GM10248 (cell line): ENCODE measurements at regions not wholly inside any gene's neighbourhood (a gene's known extent, or its start where the extent isn't known, plus 50 kb on each side); places are given as distances from the start of the nearest gene placed in this dataset.

Source experiments
- CTCF ChIA-PET: fragments of 300-600 bp; sonication (Branson Sonifier 250); formaldehyde crosslinking; extraction: SDS; loops from one replicate; lab custom pipeline; 2021; ENCODE audit warnings: antibody characterized with exemption; lab: Yijun Ruan, JAX
- POLR2A ChIA-PET: fragments of 350-650 bp; sonication (Branson Sonifier 250); formaldehyde crosslinking; extraction: SDS; loops from one replicate; lab custom pipeline; 2020; ENCODE audit warnings: antibody characterized with exemption; lab: Yijun Ruan, JAX
- DNase-seq: peaks from one replicate; pipeline ENCODE4 v3.0.0; 2012; ENCODE audit errors: extremely low spot score
- TF ChIP-seq, protein P1 (sequence below): IDR thresholded peaks from 2 replicates; pipeline ENCODE4 v1.5.1; 2012; ENCODE audit warnings: mild to moderate bottlenecking, low read depth; ENCODE audit errors: extremely low read depth, missing control alignments, control extremely low read depth

DNA sequence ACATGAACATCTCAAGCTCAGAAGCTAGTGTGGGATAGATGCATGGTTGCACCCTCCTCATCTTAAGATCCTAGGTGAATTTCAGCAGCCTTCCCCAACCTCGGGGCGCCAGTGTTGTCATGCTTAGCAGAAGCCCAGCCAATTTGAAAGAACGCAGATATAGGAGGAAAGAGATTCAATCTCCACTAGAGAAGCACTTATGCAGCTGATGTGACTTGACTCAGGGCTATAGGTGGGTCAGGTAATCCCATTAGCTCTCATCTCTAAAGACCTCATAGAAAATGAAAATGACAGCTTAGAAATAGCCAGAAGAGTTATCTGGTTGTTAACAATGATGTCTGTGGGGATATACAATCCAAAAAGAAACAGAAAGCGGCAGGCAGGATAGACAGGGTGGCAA is 310.5 kb downstream of the GPAM start:
- CTCF ChIA-PET, result no interaction called here
- TF ChIP-seq, protein P1, sequence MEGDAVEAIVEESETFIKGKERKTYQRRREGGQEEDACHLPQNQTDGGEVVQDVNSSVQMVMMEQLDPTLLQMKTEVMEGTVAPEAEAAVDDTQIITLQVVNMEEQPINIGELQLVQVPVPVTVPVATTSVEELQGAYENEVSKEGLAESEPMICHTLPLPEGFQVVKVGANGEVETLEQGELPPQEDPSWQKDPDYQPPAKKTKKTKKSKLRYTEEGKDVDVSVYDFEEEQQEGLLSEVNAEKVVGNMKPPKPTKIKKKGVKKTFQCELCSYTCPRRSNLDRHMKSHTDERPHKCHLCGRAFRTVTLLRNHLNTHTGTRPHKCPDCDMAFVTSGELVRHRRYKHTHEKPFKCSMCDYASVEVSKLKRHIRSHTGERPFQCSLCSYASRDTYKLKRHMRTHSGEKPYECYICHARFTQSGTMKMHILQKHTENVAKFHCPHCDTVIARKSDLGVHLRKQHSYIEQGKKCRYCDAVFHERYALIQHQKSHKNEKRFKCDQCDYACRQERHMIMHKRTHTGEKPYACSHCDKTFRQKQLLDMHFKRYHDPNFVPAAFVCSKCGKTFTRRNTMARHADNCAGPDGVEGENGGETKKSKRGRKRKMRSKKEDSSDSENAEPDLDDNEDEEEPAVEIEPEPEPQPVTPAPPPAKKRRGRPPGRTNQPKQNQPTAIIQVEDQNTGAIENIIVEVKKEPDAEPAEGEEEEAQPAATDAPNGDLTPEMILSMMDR, result no peak
- POLR2A ChIA-PET, result no interaction called here
- no peak for DNase-seq

DNA sequence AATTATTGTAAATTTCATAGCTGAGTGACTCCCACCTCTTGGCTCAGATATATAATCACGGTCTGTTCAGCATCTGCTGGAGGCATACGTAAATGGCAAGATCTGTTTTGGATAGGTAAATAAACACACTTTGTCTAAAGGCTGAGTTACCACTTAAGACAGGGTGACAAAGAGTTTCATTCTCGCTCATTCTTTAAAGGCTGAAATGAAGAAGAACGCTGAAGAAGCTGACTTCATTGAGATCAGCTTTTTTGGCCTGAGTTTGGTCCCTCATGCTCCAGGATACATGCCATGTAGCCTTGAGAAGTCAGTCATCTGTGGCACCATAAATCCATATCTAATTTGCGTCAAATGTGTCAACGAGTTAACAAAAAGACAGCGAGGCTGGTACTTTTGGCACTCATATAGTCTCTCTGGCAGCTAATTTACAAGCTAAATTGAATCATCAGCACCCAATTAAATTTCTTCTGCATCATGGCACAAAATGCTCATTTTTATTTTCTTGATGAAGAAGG is 309.9 kb downstream of the GPAM start:
- CTCF ChIA-PET, result interaction anchor here (1.8 kb wide), 1 partner anchor 10 kb away, joined by 4 read pairs; no protein-coding TSS in a partner anchor
- no peak for DNase-seq
- TF ChIP-seq, protein P1, result no peak
- POLR2A ChIA-PET, result no interaction called here

DNA sequence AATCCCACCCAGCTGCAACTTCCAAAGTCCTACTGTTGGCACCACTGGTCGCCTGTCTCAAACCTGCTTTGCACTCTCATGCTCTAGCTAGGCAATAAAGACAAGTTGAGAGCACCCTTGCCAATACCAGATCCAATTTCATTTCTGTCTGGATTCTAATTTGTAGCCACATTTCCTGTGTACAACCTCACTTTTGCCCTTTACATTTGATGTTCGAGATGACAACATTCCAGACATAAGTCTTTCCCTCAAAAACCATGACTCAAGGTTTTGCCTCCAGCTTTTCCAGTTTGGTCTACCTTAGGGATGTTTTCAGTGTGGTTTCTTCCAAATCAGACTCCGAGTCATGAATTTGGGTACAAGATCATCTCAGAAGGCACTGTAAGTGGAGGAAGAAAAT is 309.0 kb downstream of the GPAM start:
- CTCF ChIA-PET, result interaction anchor here (1.8 kb wide), 1 partner anchor 11 kb away, joined by 4 read pairs; no protein-coding TSS in a partner anchor
- TF ChIP-seq, protein P1, result no peak
- POLR2A ChIA-PET, result no interaction called here
- no peak for DNase-seq

DNA sequence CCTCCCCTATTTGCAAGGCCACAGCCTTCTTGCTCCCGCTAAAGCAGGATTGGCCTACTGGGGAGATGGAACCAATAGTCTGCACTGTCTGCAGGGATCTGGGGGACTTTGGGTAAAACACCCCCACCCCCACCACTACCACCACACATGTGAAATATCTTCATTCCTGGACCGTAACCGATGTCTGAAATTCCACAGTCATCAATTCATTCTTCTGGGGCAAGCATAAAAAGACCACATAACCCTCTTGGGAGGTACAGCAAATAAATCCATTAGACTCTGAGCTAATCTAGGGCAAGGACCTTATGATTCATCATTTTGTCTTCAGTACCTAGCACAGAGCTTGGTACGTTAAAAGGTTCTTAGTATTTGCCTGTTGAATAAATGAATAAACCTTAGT is 307.8 kb downstream of the GPAM start:
- ChIA-PET CTCF (interaction anchor here (1.1 to 1.8 kb wide), 2 partner anchors 12 to 53 kb away, joined by 3 to 4 read pairs; no protein-coding TSS in a partner anchor), POLR2A (no interaction called here)
- TF ChIP-seq, protein P1, result no peak

DNA sequence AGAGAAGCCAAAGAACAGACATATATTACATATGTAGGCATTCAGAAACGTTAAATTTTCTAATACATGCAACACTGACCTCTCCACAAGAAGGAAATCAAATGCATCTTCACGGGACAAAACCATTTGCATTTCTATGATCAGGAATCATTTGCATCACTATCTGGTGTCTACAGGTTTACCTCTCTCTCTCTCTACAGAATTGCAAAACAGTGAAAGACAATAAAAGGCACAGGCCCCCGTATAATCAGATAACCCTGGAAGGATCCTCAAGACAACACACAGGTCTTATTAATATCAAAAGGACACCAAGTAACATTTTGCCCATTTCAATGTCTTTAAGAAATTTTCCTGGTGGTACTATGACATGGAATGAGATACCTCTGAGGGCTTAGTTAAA is 306.3 kb downstream of the GPAM start:
- TF ChIP-seq, protein P1, result no peak
- ChIA-PET CTCF (no interaction called here), POLR2A (no interaction called here)
- DNase-seq, result no peak

More for the DNA sequence above, 307.8 kb downstream of the GPAM start:
- DNase-seq, result no peak

DNA sequence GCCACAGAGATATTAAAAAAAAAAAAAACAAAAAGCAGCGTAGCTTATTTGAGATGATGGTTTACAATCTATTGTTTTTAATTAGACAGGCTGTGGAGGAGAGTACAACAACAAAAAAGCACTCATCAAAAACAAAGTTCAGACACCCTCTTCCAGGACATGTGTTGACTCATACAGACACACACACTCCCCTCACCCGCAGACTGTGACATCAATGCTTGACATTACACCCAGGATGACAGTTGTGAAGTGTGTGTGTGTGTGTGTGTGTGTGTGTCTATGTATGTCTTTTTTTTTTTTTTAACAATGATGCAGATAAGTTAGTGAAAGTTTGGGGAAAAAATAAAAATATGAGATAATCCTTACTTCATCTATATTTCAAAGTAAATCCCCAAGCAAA is 303.6 kb downstream of the GPAM start:
- ChIA-PET CTCF (interaction anchor here (1.4 kb wide), 1 partner anchor 54 kb away, joined by 3 read pairs; no protein-coding TSS in a partner anchor), POLR2A (no interaction called here)
- DNase-seq, result no peak
- TF ChIP-seq, protein P1, result no peak
